Activated CD4-positive, alpha-beta T cell treated with anti-CD3 and anti-CD28 coated beads, Interleukin-2, Interleukin-4, amounts not matched to agents 100 ng/mL and 50 ng/mL, durations not matched to agents 16 hours and 8 hours (primary cell): ENCODE measurements at regions not wholly inside any gene's neighbourhood (a gene's known extent, or its start where the extent isn't known, plus 50 kb on each side); places are given as distances from the start of the nearest gene placed in this dataset.

Experiments
- DNase-seq: peaks from one replicate; pipeline ENCODE4 v3.0.0-alpha.2; 2020; ENCODE audit warnings: low spot score

GRCh38 chr6:44608175-44608574 is 220.7 kb downstream of the CDC5L start:
- DNase-seq = no peak

DNA sequence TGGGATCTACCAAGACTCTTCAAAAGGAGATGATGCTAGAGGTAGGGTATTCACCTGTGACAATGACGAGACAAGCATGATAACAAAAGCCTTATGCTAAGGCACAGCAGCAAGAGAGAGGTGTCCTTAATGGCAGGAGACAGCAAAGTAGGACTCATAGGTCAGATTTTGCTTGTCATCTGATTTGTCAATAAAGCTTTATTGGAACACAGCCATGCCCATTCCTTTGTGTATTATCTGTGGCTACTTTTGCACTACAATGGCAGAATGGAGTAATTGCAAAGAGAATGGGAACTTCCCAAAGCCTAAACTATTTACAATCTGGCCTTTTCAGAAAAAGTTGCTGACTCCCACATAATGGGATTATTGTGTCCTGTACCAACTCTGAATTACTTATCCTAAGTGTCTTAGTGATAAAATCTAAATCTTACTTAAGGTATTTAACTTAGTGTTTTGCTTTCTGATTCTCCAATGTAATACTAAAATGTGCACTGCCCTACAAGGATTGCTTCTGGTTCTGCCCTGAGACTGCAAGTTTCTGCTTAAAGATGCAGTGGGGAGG is 221.6 kb downstream of the CDC5L start:
- DNase-seq = no peak

DNA sequence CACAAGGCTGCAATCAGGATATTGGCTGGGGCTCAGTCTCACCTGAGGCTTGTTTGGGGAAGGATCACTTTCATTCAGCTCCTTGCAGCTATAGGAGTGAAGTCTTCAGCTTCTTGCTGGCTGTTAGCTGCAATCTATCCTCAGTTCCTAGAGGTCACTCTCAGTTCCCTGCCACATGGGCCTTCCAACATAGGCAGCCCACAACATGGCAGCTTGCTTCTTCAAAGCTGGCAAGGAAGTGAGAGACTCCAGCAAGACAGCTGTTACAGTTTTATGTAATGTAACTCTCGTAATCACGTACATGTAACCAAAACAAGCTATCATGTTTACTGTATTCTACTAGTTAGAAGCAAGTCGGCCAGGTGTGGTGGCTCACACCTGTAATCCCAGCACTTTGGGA is 226.9 kb downstream of the CDC5L start:
- DNase-seq = no peak

GRCh38 chr6:44615621-44616020 is 228.1 kb downstream of the CDC5L start:
- DNase-seq = no peak

- no peak for DNase-seq
Observed at GRCh38 chr6:44617416-44617815, 229.9 kb downstream of the CDC5L start.

DNA sequence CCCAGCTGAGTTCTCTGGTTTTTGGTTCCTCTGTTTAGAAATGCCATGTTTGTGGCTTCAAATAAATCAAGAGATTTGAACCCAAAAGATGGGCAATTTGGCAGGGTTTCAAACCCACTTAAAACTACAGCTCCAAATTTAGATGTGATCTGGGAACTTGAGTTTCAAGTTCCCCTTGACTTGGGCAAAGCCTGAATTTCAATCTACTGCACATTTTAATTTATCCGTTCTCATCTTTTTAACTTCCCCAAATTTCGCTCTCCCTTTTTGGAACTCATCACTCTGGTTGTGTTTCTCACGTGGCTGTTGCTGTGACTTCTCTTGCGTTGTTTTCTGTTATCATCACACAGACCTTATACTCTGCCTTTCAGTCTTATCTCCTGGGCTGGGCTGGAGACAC is 230.9 kb downstream of the CDC5L start:
- no peak for DNase-seq

GRCh38 chr6:44620922-44621321 is 233.4 kb downstream of the CDC5L start:
- no peak for DNase-seq

- DNase-seq = no peak
Observed at GRCh38 chr6:44621846-44622245, 234.3 kb downstream of the CDC5L start.

GRCh38 chr6:44622555-44622954 is 235.0 kb downstream of the CDC5L start:
- DNase-seq = no peak

DNA sequence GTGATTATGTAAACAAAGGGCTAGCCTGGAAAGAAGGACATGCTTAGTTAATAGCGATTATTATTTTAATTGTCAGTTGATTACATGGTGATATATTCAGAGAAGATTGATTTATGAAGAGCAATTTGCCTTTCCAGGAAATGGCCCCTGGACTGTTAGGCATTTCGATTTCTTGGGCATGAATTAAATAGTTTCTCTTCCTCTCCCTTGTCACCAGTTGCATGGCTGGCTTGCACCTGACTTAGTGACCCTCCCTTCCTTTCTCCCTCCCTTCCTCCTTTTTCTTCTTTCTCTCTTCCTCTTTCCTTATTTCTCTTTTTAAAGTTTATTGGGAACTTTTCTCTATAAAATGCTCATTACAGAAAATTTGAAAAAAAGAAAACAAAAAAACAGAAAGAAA is 235.4 kb downstream of the CDC5L start:
- no peak for DNase-seq

GRCh38 chr6:44624226-44624625 is 236.7 kb downstream of the CDC5L start:
- no peak for DNase-seq

DNA sequence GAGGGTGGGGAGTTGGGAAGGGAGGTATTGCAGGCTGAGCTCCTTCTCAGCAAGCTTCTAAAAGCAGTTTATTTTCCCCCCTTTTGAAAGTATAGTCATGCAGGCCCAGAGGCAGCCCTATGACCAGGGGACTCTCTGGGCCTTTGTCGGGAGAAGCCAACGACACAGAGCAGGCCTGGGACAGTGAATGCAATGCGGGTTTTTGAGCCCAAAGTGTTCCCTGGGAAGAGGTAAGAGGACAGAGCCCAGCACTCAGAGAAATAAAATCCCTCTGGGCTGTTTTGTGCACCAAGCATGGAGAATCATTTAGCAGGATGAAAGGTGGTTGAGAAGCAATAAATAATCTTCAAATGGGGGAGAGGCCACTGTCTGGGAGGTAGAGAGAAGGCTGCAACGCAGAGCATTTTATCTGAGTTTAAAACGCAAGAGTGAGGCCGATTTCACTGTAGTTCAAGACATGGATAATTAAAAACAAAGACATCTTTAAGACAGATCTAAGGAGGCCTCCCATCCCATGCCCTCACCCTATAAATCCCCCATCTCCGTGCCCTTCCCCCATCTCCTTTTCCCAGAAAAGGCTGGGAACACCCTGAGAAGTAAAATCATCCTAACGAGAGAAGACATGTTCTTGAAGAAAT is 237.5 kb downstream of the CDC5L start:
- no peak for DNase-seq

- no peak for DNase-seq
Observed at GRCh38 chr6:44625996-44626395, 238.5 kb downstream of the CDC5L start.

GRCh38 chr6:44626616-44627015 is 239.1 kb downstream of the CDC5L start:
- no peak for DNase-seq

GRCh38 chr6:44627091-44627882 is 239.8 kb downstream of the CDC5L start:
- no peak for DNase-seq

DNA sequence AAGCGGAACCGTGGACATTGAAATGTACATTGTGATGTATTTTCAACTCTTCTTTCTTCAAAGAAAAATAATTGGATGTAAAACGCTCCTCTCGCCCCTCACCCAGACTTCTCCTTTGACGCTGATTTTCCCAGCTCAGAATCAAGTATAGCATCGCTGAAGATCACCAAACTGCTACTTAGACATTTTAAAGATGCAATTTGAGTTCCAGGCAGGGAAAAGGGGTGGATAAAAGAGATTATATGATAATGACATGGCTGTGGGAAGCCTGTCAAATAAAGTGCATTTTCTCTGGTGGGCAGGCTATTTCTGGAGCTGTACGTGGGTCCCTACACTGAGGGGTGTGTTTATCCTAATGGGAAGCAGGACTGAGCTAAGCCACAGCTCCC is 240.4 kb downstream of the CDC5L start:
- DNase-seq = no peak

GRCh38 chr6:44628347-44628746 is 240.8 kb downstream of the CDC5L start:
- no peak for DNase-seq

DNA sequence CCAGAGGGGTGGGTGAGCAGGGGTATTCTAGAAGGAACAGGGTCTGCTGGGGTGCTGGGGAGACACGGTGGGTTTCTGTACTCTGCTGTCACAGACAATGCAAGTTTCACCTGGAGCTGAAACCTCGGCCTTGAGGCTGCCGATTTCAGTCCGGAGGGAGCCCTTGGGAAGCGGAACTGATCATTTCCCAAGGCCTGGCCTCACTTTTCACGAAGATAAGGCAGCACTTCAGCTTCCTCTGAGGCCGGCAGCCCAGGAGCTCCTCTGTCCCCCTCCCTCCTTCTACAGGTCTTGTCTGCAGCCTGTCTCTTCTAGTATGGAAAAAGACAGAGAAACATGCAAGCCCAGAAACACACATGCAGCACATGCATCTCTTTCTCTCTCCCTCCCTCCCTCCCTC is 242.1 kb downstream of the CDC5L start:
- DNase-seq = no peak

GRCh38 chr6:44630125-44631028 is 242.9 kb downstream of the CDC5L start:
- DNase-seq = peak; percentile 49

GRCh38 chr6:44631968-44632367 is 244.5 kb downstream of the CDC5L start:
- no peak for DNase-seq

- no peak for DNase-seq
Observed at GRCh38 chr6:44634321-44634720, 246.8 kb downstream of the CDC5L start.

DNA sequence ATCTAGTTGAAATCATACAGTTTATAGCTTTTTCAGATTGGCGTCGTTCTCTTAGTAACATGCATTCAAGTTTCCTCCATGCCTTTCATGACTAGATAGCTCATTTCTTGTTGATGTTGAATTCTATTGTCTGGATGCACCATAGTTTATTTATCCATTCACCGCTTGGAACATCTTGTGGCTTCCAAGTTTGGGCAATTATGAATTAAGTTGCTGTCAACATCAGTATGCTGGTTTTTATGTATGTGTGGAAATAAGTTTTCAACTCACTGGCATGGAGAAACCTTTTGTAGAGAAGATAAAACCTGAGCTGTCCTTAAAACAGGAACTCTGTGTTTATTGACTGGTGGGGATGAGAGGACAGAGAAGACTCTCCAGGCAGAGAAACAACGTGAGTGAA is 248.0 kb downstream of the CDC5L start:
- DNase-seq = no peak
